GM23248 (cell line): ENCODE measurements at regions not wholly inside any gene's neighbourhood (a gene's known extent, or its start where the extent isn't known, plus 50 kb on each side); places are given as distances from the start of the nearest gene placed in this dataset.

ENCODE experiments used
- DNase-seq: peaks from one replicate; pipeline ENCODE4 v3.0.0-alpha.2; 2015
- H2AFZ ChIP-seq: fragments of 200-600 bp; sonication (generic); 2 replicates; pipeline ENCODE4 v1.6.1; 2016; ENCODE audit warnings: antibody characterized with exemption
- H3F3A ChIP-seq: fragments of 200-600 bp; sonication (generic); 2 replicates; pipeline ENCODE4 v1.6.1; 2016; ENCODE audit warnings: mild to moderate bottlenecking, antibody characterized with exemption, mixed run types; ENCODE audit not compliant: insufficient read depth
- H3K27ac ChIP-seq: fragments of 200-600 bp; sonication (generic); 2 replicates; pipeline ENCODE4 v1.5.1; 2016; ENCODE audit warnings: mild to moderate bottlenecking
- H3K27me3 ChIP-seq: fragments of 200-600 bp; sonication (generic); replicated peaks from 2 replicates; pipeline ENCODE4 v1.6.1; 2016; ENCODE audit warnings: mild to moderate bottlenecking; ENCODE audit not compliant: insufficient read depth
- H3K36me3 ChIP-seq: fragments of 200-600 bp; sonication (generic); 2 replicates; pipeline ENCODE4 v1.6.1; 2016; ENCODE audit warnings: low read depth, mild to moderate bottlenecking
- H3K4me1 ChIP-seq: fragments of 200-600 bp; sonication (generic); 2 replicates; pipeline ENCODE4 v1.6.1; 2016; ENCODE audit warnings: mild to moderate bottlenecking; ENCODE audit not compliant: insufficient read depth
- H3K4me2 ChIP-seq: fragments of 200-600 bp; sonication (generic); one replicate; pipeline ENCODE4 v1.6.1; 2016; ENCODE audit warnings: mild to moderate bottlenecking; ENCODE audit not compliant: unreplicated experiment
- H3K4me3 ChIP-seq: fragments of 200-600 bp; sonication (generic); 2 replicates; pipeline ENCODE4 v1.5.1; 2016; ENCODE audit warnings: mild to moderate bottlenecking
- H3K79me2 ChIP-seq: fragments of 200-600 bp; sonication (generic); 2 replicates; pipeline ENCODE4 v1.6.1; 2016; ENCODE audit warnings: mild to moderate bottlenecking; ENCODE audit not compliant: insufficient read depth
- H3K9ac ChIP-seq: fragments of 200-600 bp; sonication (generic); 2 replicates; pipeline ENCODE4 v1.6.1; 2016; ENCODE audit warnings: mild to moderate bottlenecking
- H3K9me2 ChIP-seq: fragments of 200-600 bp; sonication (generic); 2 replicates; pipeline ENCODE4 v1.6.1; 2016; ENCODE audit warnings: mixed run types, mild to moderate bottlenecking, moderate library complexity; ENCODE audit not compliant: insufficient read depth
- H3K9me3 ChIP-seq: fragments of 200-600 bp; sonication (generic); one replicate; pipeline ENCODE4 v1.6.1; 2017; ENCODE audit warnings: low read depth
- H4K20me1 ChIP-seq: fragments of 200-600 bp; sonication (generic); 2 replicates; pipeline ENCODE4 v1.6.0; 2016; ENCODE audit not compliant: insufficient read depth
- EZH2 ChIP-seq: fragments of 200-600 bp; sonication (generic); IDR thresholded peaks from 2 replicates; pipeline ENCODE4 v1.6.1; 2018; ENCODE audit warnings: antibody characterized with exemption, mild to moderate bottlenecking; ENCODE audit not compliant: insufficient read depth, poor library complexity, severe bottlenecking
- EZH2phosphoT487 ChIP-seq: fragments of 200-600 bp; sonication (generic); IDR thresholded peaks from 2 replicates; pipeline ENCODE4 v1.6.1; 2018; ENCODE audit warnings: antibody characterized with exemption, moderate library complexity, mild to moderate bottlenecking, low read depth; ENCODE audit not compliant: insufficient read depth
- WGBS, 2 experiments: methylation state at CpG; one replicate each; pipeline ENCODE4 v1.1.6; 2015 to 2017; ENCODE audit warnings: low lambda C conversion rate in 2 of 2, low coverage in 1 of 2; ENCODE audit errors: missing lambda C conversion rate in 2 of 2; 5-methylcytosine and 5-hydroxymethylcytosine counted together
- in situ Hi-C: fragments of 300-500 bp; cut with MboI; formaldehyde crosslinking; loops from 2 replicates; pipeline ENCODE4 v1.15.0; 2020

DNA sequence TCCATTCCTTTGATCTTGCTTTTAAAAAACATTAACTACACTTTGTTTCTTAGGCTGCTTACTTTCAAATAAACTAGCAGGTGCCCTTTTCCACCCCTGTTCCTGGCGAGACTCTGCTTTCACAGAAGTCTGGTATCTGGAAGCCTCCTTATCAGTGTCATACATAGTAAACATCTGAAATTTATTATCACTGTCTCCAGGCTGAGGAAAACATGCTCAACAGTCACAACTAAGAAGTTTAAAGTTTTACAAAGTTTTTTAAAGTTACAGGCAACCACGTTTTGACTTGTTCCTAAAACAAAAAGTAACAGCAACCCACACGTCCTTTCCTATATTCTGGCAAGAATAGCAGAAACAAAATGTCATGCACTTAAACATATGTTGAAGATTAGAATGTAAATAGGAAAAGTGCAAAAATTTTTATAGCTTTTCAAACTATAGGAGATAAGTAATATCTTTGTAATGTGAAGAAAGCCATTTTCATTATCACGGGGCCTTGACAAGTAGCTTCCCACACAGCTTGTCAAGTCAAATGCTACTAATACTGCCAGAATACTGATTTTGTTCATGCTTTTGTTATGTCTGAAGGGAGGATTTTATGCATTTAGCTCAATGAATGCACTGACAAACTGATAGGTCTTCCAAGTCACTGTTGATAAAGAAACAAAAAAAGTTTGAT is 275.2 kb upstream of the KCNMB2 start:
- no peaks in the 10 kb centered on the region for H3K9me2 ChIP-seq
- no peaks in the 10 kb centered on the region for H3K79me2 ChIP-seq
- peak overlapping the region; percentile 67 for H2AFZ ChIP-seq
- 37 to 39% methylated on average over 4 of the region's 4 CpGs for WGBS, 2 experiments
- H3K4me1 ChIP-seq = no peaks in the 10 kb centered on the region; the same call in 1 of the 2 replicates
- no peak overlapping the region for H3K4me2 ChIP-seq
- H3K9ac ChIP-seq = no peak overlapping the region
- no peak for TF ChIP-seq EZH2phosphoT487
- TF ChIP-seq EZH2 = no peak
- H3K27me3 ChIP-seq = no peaks in the 10 kb centered on the region
- H3K9me3 ChIP-seq = no peaks in the 10 kb centered on the region
- H4K20me1 ChIP-seq = no peaks in the 10 kb centered on the region
- H3K27ac ChIP-seq = no peak overlapping the region
- no peak for DNase-seq
- in situ Hi-C loops = no loop called here
- H3K36me3 ChIP-seq = no peaks in the 10 kb centered on the region
- H3K4me3 ChIP-seq = no peak overlapping the region
- H3F3A ChIP-seq = no peaks in the 10 kb centered on the region

GRCh38 chr3:178263236-178263916 is 272.9 kb upstream of the KCNMB2 start:
- no peak overlapping the region for H3K4me2 ChIP-seq
- no peak for DNase-seq

GRCh38 chr3:178267158-178267844 is 268.9 kb upstream of the KCNMB2 start:
- WGBS, 2 experiments = 47 to 52% methylated on average over 1 of the region's 1 CpG
- Histone ChIP-seq H3K36me3 (no peaks in the 10 kb centered on the region; the same call in 1 of the 2 replicates), H3K9ac (no peak overlapping the region), H3K27me3 (no peaks in the 10 kb centered on the region), H3K9me2 (no peaks in the 10 kb centered on the region), H2AFZ (no peak overlapping the region), H3K4me1 (no peaks in the 10 kb centered on the region), H3K4me3 (no peak overlapping the region), H3K9me3 (no peaks in the 10 kb centered on the region), H3K79me2 (no peaks in the 10 kb centered on the region), H3F3A (no peaks in the 10 kb centered on the region), H4K20me1 (no peaks in the 10 kb centered on the region), H3K27ac (no peak overlapping the region), H3K4me2 (no peak overlapping the region)
- DNase-seq = no peak
- in situ Hi-C loops = no loop called here
- TF ChIP-seq EZH2phosphoT487 (no peak), EZH2 (no peak)

More at GRCh38 chr3:178263236-178263916, 272.9 kb upstream of the KCNMB2 start:
- 97 to 98% methylated on average over 2 of the region's 2 CpGs for WGBS, 2 experiments
- H3K27me3 ChIP-seq = no peaks in the 10 kb centered on the region
- TF ChIP-seq EZH2phosphoT487 (no peak), EZH2 (no peak)
- no peaks in the 10 kb centered on the region for H3K36me3 ChIP-seq
- no peaks in the 10 kb centered on the region for H3K9me2 ChIP-seq
- no peak overlapping the region for H3K4me3 ChIP-seq
- no peaks in the 10 kb centered on the region; the same call in 1 of the 2 replicates for H3K4me1 ChIP-seq
- no peak overlapping the region for H3K9ac ChIP-seq
- 0 out of 2 replicates have a peak overlapping the region, but pooled peaks have one; percentile 12 for H2AFZ ChIP-seq
- no peaks in the 10 kb centered on the region for H3K79me2 ChIP-seq
- H3K9me3 ChIP-seq = no peaks in the 10 kb centered on the region
- in situ Hi-C loops = no loop called here
- H3K27ac ChIP-seq = no peak overlapping the region
- no peaks in the 10 kb centered on the region for H4K20me1 ChIP-seq
- H3F3A ChIP-seq = no peaks in the 10 kb centered on the region

DNA sequence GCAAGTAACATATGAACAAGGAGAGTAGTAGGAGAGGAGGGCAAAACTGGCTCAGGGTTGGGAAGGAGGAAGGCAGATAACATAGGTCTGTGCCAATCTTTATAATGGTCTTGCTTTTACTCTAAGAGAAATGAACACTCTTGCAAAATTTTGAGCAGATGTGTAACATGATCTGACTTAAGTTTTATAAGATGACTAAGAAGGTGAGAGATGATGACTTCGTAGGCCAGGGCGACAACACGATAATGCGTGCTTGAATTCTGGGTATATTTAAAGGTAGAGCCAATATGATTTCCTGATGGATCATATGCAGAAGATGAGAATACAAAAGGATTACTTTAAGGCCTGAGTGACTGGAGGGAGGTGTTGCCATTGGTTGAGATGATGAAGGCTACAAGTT is 265.4 kb upstream of the KCNMB2 start:
- H3K36me3 ChIP-seq = no peaks in the 10 kb centered on the region; the same call in 1 of the 2 replicates
- H3K4me2 ChIP-seq = no peak overlapping the region
- TF ChIP-seq EZH2 (no peak), EZH2phosphoT487 (no peak)
- H2AFZ ChIP-seq = no peak overlapping the region
- DNase-seq = peak; percentile 58
- no peaks in the 10 kb centered on the region for H3K4me1 ChIP-seq
- in situ Hi-C loops = no loop called here
- no peaks in the 10 kb centered on the region for H4K20me1 ChIP-seq
- H3K27ac ChIP-seq = no peak overlapping the region
- no peak overlapping the region for H3K4me3 ChIP-seq
- H3K9me2 ChIP-seq = no peaks in the 10 kb centered on the region
- H3K79me2 ChIP-seq = no peaks in the 10 kb centered on the region
- no peak overlapping the region for H3K9ac ChIP-seq
- no peaks in the 10 kb centered on the region for H3K27me3 ChIP-seq
- H3F3A ChIP-seq = no peaks in the 10 kb centered on the region
- H3K9me3 ChIP-seq = no peaks in the 10 kb centered on the region
- WGBS, 2 experiments = 50 to 54% methylated on average over 4 of the region's 4 CpGs
